Lower leg skin (tissue), 3 donors: ENCODE measurements at regions not wholly inside any gene's neighbourhood (a gene's known extent, or its start where the extent isn't known, plus 50 kb on each side); places are given as distances from the start of the nearest gene placed in this dataset.
"Not testable (repeated sequence)": the region's sequence is repeated elsewhere in the genome, so short reads cannot be mapped to it uniquely, and the experiment has no call there.

Experiments
- CTCF ChIP-seq, 3 donors: fragments of 450-650 bp; IDR thresholded peaks; one replicate each; pipeline ENCODE4 v1.5.1; 2016; ENCODE audit warnings: antibody characterized with exemption in 3 of 3, mild to moderate bottlenecking in 3 of 3, moderate library complexity in 2 of 3
- POLR2A ChIP-seq, 2 donors: fragments of 450-650 bp; IDR thresholded peaks; one replicate each; pipeline ENCODE4 v1.6.1; 2016 to 2017; ENCODE audit warnings: antibody characterized with exemption in 2 of 2, mild to moderate bottlenecking in 1 of 2, moderate library complexity in 1 of 2

GRCh38 chr2:88503359-88503662, 50.8 kb upstream of the FOXI3 start:
- not testable (repeated sequence) for TF ChIP-seq CTCF, POLR2A (IDR thresholded peaks at IDR 0.05)
